ENCODE measurements at regions not wholly inside any gene's neighbourhood (a gene's known extent, or its start where the extent isn't known, plus 50 kb on each side); places are given as distances from the start of the nearest gene placed in this dataset.

DNA sequence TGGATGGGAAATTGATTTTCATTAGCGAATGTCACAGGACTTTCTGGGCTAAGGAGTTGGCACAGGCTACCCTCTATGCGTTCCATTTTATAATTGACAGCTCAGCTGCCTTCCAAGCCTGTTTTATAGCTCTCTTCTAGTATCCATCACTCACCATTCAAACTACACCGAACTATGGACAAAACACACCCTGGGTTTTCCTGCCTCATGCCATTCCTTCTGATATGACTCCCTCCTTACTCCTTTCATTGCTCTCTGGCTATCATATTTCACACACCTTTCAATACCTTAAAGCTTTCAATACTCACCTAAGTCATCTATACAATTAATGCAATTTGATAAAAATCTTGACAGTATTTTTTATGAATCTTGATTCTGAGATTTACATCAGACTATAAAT, 181.3 kb downstream of the RAP2A start:
- H3K23ac ChIP-seq (ENCODE audit: low read depth, low read length) = no peak overlapping the region
- no TSS peak for BruUV-seq (replicated peaks)
- no peak overlapping the region for H3K18ac ChIP-seq (ENCODE audit: low read depth, low read length)
- ChIA-PET POLR2A (ENCODE audit: unreplicated experiment) (no interaction called here), CTCF (no interaction called here)
- H3K9me3 ChIP-seq (ENCODE audit: control insufficient read depth, insufficient read depth, low read length) = no peaks in the 10 kb centered on the region
- no peaks in the 10 kb centered on the region for H3K4me1 ChIP-seq (ENCODE audit: control insufficient read depth, insufficient read depth, low read length)
- no peak overlapping the region for H4K5ac ChIP-seq (ENCODE audit: low read depth, low read length)
- H2AK5ac ChIP-seq (ENCODE audit: low read depth, low read length) = no peak overlapping the region
- dilution Hi-C loops (cut with HindIII; ENCODE audit: low sequenced_read_pairs, unreplicated experiment) = no loop called here
- TF ChIP-seq POLR2A (IDR thresholded peaks at IDR 0.05; ENCODE audit: low read depth, low read length) (no peak), MAFK (IDR thresholded peaks at IDR 0.05; ENCODE audit: low read depth, low read length) (no peak), CEBPB (IDR thresholded peaks at IDR 0.05; ENCODE audit: low read depth, low read length) (no peak), RCOR1 (IDR thresholded peaks at IDR 0.05; ENCODE audit: insufficient replicate concordance, low read length) (no peak), FOS (IDR thresholded peaks at IDR 0.05; ENCODE audit: low read depth, low read length) (no peak), RAD21 (IDR thresholded peaks at IDR 0.05; ENCODE audit: low read length) (no peak), CTCF (conservative IDR thresholded peaks at IDR 0.05; ENCODE audit: low read depth, low read length) (no peak), RFX5 (IDR thresholded peaks at IDR 0.05; ENCODE audit: low read depth, low read length) (no peak), NFE2L2 (IDR thresholded peaks at IDR 0.05; ENCODE audit: low read depth, low read length) (no peak)
- H2BK15ac ChIP-seq (ENCODE audit: low read depth, low read length) = no peak overlapping the region
- H3K56ac ChIP-seq (ENCODE audit: extremely low read depth, insufficient read depth, low read length) = no peak overlapping the region
- no peaks in the 10 kb centered on the region for H3K36me3 ChIP-seq (ENCODE audit: control insufficient read depth, insufficient read depth, low read length)
- H3K9me1 ChIP-seq (ENCODE audit: insufficient read depth, low read length) = no peaks in the 10 kb centered on the region
- no peak for DNase-seq
- no peaks in the 10 kb centered on the region for H3K79me1 ChIP-seq (ENCODE audit: low read depth in 1 of 2, low read length in 2 of 2)
- H2BK5ac ChIP-seq (ENCODE audit: low read depth, low read length, poor library complexity, severe bottlenecking) = no peak overlapping the region
- WGBS, 2 experiments (ENCODE audit: extremely low coverage in 2 of 2, insufficient read length in 1 of 2) = 80% methylated on average over 1 of the region's 3 CpGs; no CpG with 5 or more reads in 1 of the 2 experiments
- H4K91ac ChIP-seq (ENCODE audit: insufficient read depth, low read depth, low read length) = no peak overlapping the region
- no peak overlapping the region for H2AFZ ChIP-seq (replicated peaks; ENCODE audit: low read length, poor library complexity)
- in situ Hi-C loops (cut with MboI; ENCODE audit: low sequenced_read_pairs) = no loop called here
- H3K9ac ChIP-seq (ENCODE audit: low read depth, low read length) = no peak overlapping the region
- no peak overlapping the region for H4K8ac ChIP-seq (ENCODE audit: low read depth in 2 of 2, low read length in 2 of 2)
- no peak overlapping the region for H2AK9ac ChIP-seq (replicated peaks; ENCODE audit: low read depth, low read length, poor library complexity)
- peaks cover 9% of the 10 kb centered on the region; the same call in 1 of the 2 replicates for H3K27me3 ChIP-seq (ENCODE audit: control insufficient read depth, insufficient read depth, low read length)
- no peak for ATAC-seq (ENCODE audit: low read depth)
- no peak overlapping the region for H3K4ac ChIP-seq (ENCODE audit: low read depth, low read length)
- intact Hi-C loops (cut with micrococcal nuclease) = no loop called here
- H2BK20ac ChIP-seq (ENCODE audit: low read depth, low read length) = no peak overlapping the region
- H4K20me1 ChIP-seq (ENCODE audit: insufficient read depth, low read length) = no peaks in the 10 kb centered on the region
- no peak overlapping the region for H2BK120ac ChIP-seq (ENCODE audit: low read depth, low read length)
- H3K14ac ChIP-seq (replicated peaks; ENCODE audit: low read depth, low read length) = no peak overlapping the region
- no peak overlapping the region for H3K4me2 ChIP-seq (ENCODE audit: low read depth, low read length)
- no peak overlapping the region for H3K27ac ChIP-seq (ENCODE audit: insufficient read depth, low read length)
- H3K4me3 ChIP-seq (ENCODE audit: insufficient read depth, low read depth, low read length) = no peak overlapping the region
